Epithelial cell of esophagus (primary cell): ENCODE measurements at regions not wholly inside any gene's neighbourhood (a gene's known extent, or its start where the extent isn't known, plus 50 kb on each side); places are given as distances from the start of the nearest gene placed in this dataset.
A peak's percentile ranks its signal among the peaks of the same experiment; 100 is the strongest.

ENCODE experiments used
- DNase-seq: peaks from one replicate; pipeline ENCODE4 v3.0.0; 2010; ENCODE audit warnings: low read depth
- H3K4me3 ChIP-seq: 2 replicates; pipeline ENCODE4 v1.5.1; 2011; ENCODE audit warnings: mild to moderate bottlenecking, low read length, control low read depth
- TF ChIP-seq, protein P1 (sequence below): IDR thresholded peaks from 2 replicates; pipeline ENCODE4 v1.5.1; 2011; ENCODE audit warnings: low read depth, mild to moderate bottlenecking, low read length, control low read depth, inconsistent platforms; ENCODE audit not compliant: insufficient read depth; ENCODE audit errors: missing control alignments

DNA sequence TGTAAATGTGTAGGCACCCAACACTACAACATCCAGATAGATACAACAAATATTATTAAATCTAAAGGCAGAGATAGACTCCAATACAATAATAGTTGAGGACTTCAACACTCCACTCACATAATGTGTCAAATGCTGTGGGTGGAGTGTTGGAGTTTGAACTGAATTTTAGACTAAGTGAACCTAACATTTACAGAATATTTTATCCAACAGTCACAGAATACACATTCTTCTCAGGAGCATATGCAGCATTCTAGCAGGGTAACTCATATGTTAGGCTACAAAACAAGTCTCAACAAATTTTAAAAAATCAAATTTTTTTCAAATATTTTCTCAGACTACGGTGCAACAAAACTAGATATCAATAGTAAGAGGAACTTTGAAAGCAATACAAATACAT, 648.7 kb upstream of the CDH18 start:
- TF ChIP-seq, protein P1, sequence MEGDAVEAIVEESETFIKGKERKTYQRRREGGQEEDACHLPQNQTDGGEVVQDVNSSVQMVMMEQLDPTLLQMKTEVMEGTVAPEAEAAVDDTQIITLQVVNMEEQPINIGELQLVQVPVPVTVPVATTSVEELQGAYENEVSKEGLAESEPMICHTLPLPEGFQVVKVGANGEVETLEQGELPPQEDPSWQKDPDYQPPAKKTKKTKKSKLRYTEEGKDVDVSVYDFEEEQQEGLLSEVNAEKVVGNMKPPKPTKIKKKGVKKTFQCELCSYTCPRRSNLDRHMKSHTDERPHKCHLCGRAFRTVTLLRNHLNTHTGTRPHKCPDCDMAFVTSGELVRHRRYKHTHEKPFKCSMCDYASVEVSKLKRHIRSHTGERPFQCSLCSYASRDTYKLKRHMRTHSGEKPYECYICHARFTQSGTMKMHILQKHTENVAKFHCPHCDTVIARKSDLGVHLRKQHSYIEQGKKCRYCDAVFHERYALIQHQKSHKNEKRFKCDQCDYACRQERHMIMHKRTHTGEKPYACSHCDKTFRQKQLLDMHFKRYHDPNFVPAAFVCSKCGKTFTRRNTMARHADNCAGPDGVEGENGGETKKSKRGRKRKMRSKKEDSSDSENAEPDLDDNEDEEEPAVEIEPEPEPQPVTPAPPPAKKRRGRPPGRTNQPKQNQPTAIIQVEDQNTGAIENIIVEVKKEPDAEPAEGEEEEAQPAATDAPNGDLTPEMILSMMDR, result no peak
- peak; percentile 5 for DNase-seq
- H3K4me3 ChIP-seq, result no peak overlapping the region

DNA sequence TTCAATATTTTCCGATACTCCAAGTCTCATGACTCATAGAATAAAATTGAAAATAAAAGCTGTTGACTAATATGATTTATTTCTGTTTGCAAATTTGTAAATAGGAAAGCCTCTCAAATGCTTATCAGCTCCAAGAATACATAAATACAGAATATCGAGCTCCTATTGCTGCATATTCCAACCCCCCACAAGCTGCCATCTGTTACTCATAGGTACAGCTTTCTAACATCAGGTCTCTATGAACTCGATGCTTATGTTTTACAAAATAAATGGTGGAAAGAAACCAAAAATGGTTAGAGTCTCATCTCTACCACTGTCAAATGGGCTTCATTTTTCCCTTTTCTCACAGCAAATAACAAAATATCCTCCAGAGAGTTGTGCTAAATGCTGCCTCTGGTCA, 631.6 kb upstream of the CDH18 start:
- no peak overlapping the region for H3K4me3 ChIP-seq
- TF ChIP-seq, protein P1, result no peak
- DNase-seq, result no peak

DNA sequence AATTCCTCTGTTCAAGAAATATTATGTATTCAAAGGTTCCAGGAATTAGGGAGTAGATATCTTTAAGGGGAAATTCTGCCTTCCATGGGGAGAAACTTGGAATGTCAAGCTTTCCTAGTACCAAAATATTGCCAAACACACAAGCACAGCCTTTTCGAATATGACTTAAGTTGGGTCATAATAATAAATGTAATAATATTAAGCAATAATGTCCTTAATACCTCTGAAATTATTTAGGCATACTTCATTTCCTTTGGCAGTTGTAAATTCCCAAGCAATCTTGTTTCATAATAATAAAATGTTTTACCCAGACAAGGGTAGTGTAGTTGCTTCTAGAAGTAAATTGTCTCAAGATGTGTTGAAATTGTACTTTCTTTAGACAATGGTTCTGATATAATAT, 630.3 kb upstream of the CDH18 start:
- TF ChIP-seq, protein P1, result no peak
- H3K4me3 ChIP-seq, result no peak overlapping the region
- no peak for DNase-seq

DNA sequence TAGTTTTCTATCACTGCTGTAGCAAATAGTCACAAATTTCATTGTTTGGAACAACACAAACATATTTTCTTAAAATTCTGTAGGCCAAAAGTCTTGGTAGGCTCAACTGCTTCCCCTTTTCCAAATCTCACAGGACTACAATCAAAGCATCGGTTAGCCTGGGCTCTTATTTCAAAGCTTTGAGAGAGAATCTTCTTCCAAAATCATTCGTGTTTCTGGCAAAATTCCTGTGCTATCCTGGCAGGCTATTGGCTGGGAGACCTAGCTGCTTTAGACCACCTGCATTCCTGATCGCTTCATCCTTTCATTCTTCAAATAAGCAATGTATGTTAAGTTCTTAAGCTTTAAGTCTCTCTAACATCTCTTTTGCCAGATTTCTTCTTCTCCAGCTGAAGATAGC, 629.8 kb upstream of the CDH18 start:
- TF ChIP-seq, protein P1, result no peak
- no peak overlapping the region for H3K4me3 ChIP-seq
- DNase-seq, result no peak

DNA sequence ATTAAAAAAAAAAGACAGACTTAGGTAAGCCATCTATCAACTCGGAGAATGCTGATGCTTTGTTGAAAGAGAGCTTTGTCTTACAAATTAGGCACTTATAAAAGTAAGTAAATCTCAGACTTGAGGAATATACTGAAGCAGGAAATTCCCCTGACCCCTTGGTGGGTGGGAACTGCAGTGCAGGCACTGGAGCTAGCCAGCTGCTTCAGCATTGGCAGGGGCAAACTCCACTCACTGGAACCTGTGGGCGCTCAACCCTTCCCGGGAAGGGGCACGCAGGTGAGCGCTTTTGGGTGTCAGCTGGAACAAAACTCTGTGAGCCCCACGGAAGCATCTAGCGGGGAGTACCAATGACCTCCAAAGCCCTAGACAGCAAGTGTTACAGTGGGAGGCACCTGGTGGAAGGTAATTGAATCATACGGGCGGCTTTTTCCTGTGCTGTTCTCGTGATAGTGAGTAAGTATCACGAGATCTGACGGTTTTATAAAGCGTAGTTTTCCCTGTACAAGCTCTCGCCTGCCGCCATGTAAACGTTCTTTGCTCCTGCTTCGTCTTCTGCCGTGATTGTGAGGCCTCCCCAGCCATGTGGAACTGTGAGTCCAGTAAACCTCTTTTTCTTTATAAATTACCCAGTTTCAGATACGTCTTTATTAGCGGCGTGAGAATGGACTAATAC, 628.0 kb upstream of the CDH18 start:
- TF ChIP-seq, protein P1, result no peak
- DNase-seq, result no peak

DNA sequence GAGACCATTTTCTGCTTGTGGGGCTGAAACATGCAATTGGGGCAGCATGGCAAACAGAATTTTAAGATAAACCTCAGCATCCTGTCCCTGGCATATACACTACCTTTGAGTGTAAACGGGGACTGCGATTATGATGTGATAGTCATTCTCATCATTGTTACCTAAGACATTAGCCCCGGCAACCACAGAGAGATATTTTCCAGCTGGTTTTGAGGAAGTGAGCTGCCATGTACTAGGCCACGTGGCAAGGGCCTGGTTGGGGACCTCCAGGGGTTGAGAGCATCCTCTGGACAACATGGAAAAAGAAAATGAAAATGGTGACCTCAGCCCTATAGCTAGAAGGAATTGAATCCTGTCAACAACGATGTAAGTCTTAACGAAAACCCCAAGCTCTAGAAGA, 623.6 kb upstream of the CDH18 start:
- DNase-seq, result no peak
- H3K4me3 ChIP-seq, result no peak overlapping the region
- TF ChIP-seq, protein P1, result no peak

More for the DNA sequence above, 628.0 kb upstream of the CDH18 start:
- no peak overlapping the region for H3K4me3 ChIP-seq

DNA sequence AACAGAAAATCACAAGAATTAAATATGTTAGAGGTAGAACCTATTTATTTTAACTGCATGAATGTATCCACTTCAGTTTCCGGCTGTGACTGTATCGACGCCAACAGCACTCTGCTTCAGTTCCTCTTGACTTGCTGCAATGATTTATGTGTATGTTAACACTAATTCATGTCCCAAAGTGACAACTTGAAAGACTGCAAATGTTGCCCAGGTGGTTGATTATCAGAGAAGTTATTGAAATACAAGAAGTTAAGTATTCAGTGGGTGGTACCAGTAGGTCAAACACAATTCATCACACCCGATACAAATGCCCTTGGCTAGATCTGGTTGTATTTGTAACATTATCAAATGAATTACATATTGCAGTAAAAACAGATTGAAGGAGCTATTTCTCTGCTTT, 622.7 kb upstream of the CDH18 start:
- no peak for DNase-seq
- H3K4me3 ChIP-seq, result no peak overlapping the region
- TF ChIP-seq, protein P1, result no peak
